IMR-90 (cell line): ENCODE measurements at regions not wholly inside any gene's neighbourhood (a gene's known extent, or its start where the extent isn't known, plus 50 kb on each side); places are given as distances from the start of the nearest gene placed in this dataset.

Experiments
- ATAC-seq: fragments of 200-7000 bp; cut with Tn5 transposase; 2 replicates; pipeline ENCODE4 v1.9.1; 2020; ENCODE audit warnings: low read depth, mild to moderate bottlenecking, moderate library complexity
- BruUV-seq: library from RNA; stranded (reverse); fragments of 400-500 nt; replicated peaks from 2 replicates; lab custom pipeline; 2021; lab: Mats Ljungman, UMichigan
- CTCF ChIA-PET: fragments of 300-600 bp; formaldehyde crosslinking; extraction: SDS; loops from one replicate; lab custom pipeline; 2021; ENCODE audit warnings: antibody characterized with exemption; lab: Yijun Ruan, JAX
- POLR2A ChIA-PET: fragments of 300-600 bp; sonication (Branson Sonifier 250); formaldehyde crosslinking; loops from one replicate; lab custom pipeline; 2022; ENCODE audit warnings: antibody characterized with exemption; ENCODE audit not compliant: unreplicated experiment; lab: Charles Lee
- DNase-seq: peaks from one replicate; pipeline ENCODE4 v3.0.0; 2013
- H2AFZ ChIP-seq: replicated peaks from 2 replicates; pipeline ENCODE3; 2013; ENCODE audit warnings: low read length, mild to moderate bottlenecking; ENCODE audit not compliant: poor library complexity
- H2AK5ac ChIP-seq: 2 replicates; pipeline ENCODE4 v1.6.1; 2013; ENCODE audit warnings: low read depth, low read length, inconsistent platforms
- H2AK9ac ChIP-seq: replicated peaks from 2 replicates; pipeline ENCODE3; 2013; ENCODE audit warnings: mild to moderate bottlenecking, low read depth, low read length, moderate library complexity; ENCODE audit not compliant: poor library complexity
- H2BK120ac ChIP-seq: 2 replicates; pipeline ENCODE4 v1.6.1; 2013; ENCODE audit warnings: low read depth, low read length, inconsistent platforms
- H2BK15ac ChIP-seq: 3 replicates; pipeline ENCODE4 v1.6.1; 2013; ENCODE audit warnings: low read depth, low read length, inconsistent platforms
- H2BK20ac ChIP-seq: 2 replicates; pipeline ENCODE4 v1.6.1; 2013; ENCODE audit warnings: low read depth, mild to moderate bottlenecking, inconsistent platforms, low read length, moderate library complexity
- H2BK5ac ChIP-seq: 2 replicates; pipeline ENCODE4 v1.6.1; 2013; ENCODE audit warnings: mild to moderate bottlenecking, low read depth, low read length, inconsistent platforms; ENCODE audit not compliant: poor library complexity, severe bottlenecking
- H3K14ac ChIP-seq: replicated peaks from 2 replicates; pipeline ENCODE4 v1.6.1; 2013; ENCODE audit warnings: low read depth, low read length, inconsistent platforms
- H3K18ac ChIP-seq: 2 replicates; pipeline ENCODE4 v1.6.1; 2013; ENCODE audit warnings: low read depth, low read length, control low read depth
- H3K23ac ChIP-seq: 2 replicates; pipeline ENCODE4 v1.6.1; 2013; ENCODE audit warnings: low read depth, low read length, inconsistent platforms
- H3K27ac ChIP-seq: 2 replicates; pipeline ENCODE4 v1.5.1; 2013; ENCODE audit warnings: mild to moderate bottlenecking, control low read depth, low read length; ENCODE audit not compliant: insufficient read depth
- H3K27me3 ChIP-seq: 2 replicates; pipeline ENCODE4 v1.6.1; 2013; ENCODE audit warnings: low read length; ENCODE audit not compliant: control insufficient read depth, insufficient read depth
- H3K36me3 ChIP-seq: 2 replicates; pipeline ENCODE4 v1.6.1; 2013; ENCODE audit warnings: low read length, mixed read lengths; ENCODE audit not compliant: control insufficient read depth, insufficient read depth
- H3K4ac ChIP-seq: 2 replicates; pipeline ENCODE4 v1.6.1; 2013; ENCODE audit warnings: low read depth, low read length, inconsistent platforms
- H3K4me1 ChIP-seq: 2 replicates; pipeline ENCODE4 v1.6.1; 2013; ENCODE audit warnings: low read length, mixed read lengths; ENCODE audit not compliant: control insufficient read depth, insufficient read depth
- H3K4me2 ChIP-seq: 2 replicates; pipeline ENCODE4 v1.6.1; 2013; ENCODE audit warnings: low read depth, mild to moderate bottlenecking, control low read depth, low read length, moderate library complexity
- H3K4me3 ChIP-seq: 2 replicates; pipeline ENCODE4 v1.5.1; 2013; ENCODE audit warnings: low read depth, mild to moderate bottlenecking, control low read depth, low read length, moderate library complexity; ENCODE audit not compliant: insufficient read depth
- H3K56ac ChIP-seq: 2 replicates; pipeline ENCODE4 v1.6.1; 2013; ENCODE audit warnings: low read length, inconsistent platforms; ENCODE audit not compliant: insufficient read depth; ENCODE audit errors: extremely low read depth
- H3K79me1 ChIP-seq, 2 experiments: 2 replicates each; pipeline ENCODE4 v1.6.1; 2013; ENCODE audit warnings: low read length in 2 of 2, inconsistent platforms in 1 of 2, low read depth in 1 of 2
- H3K9ac ChIP-seq: 2 replicates; pipeline ENCODE4 v1.6.1; 2013; ENCODE audit warnings: low read depth, low read length, control low read depth
- H3K9me1 ChIP-seq: 2 replicates; pipeline ENCODE4 v1.6.1; 2013; ENCODE audit warnings: low read length, inconsistent platforms; ENCODE audit not compliant: insufficient read depth
- H3K9me3 ChIP-seq: 2 replicates; pipeline ENCODE4 v1.6.1; 2013; ENCODE audit warnings: low read length; ENCODE audit not compliant: control insufficient read depth, insufficient read depth
- H4K20me1 ChIP-seq: 2 replicates; pipeline ENCODE4 v1.6.1; 2013; ENCODE audit warnings: low read length, inconsistent platforms; ENCODE audit not compliant: insufficient read depth
- H4K5ac ChIP-seq: 2 replicates; pipeline ENCODE4 v1.6.1; 2013; ENCODE audit warnings: mild to moderate bottlenecking, low read depth, low read length, control low read depth
- H4K8ac ChIP-seq, 2 experiments: 2 replicates each; pipeline ENCODE4 v1.6.1; 2013; ENCODE audit warnings: low read depth in 2 of 2, low read length in 2 of 2, control low read depth in 1 of 2, inconsistent platforms in 1 of 2
- H4K91ac ChIP-seq: 2 replicates; pipeline ENCODE4 v1.6.1; 2013; ENCODE audit warnings: low read depth, low read length, inconsistent platforms; ENCODE audit not compliant: insufficient read depth
- FOS ChIP-seq: fragments of 150-350 bp; IDR thresholded peaks from 2 replicates; pipeline ENCODE4 v1.6.1; 2016; ENCODE audit warnings: low read depth, low read length
- MAFK ChIP-seq: IDR thresholded peaks from 2 replicates; pipeline ENCODE4 v1.6.1; 2012; ENCODE audit warnings: low read depth, low read length, improper control_type of control experiment
- MXI1 ChIP-seq: IDR thresholded peaks from 2 replicates; pipeline ENCODE4 v1.6.1; 2012; ENCODE audit warnings: low read depth, mild to moderate bottlenecking, low read length, moderate library complexity, borderline replicate concordance
- SMC3 ChIP-seq: fragments of 150-350 bp; IDR thresholded peaks from 2 replicates; pipeline ENCODE4 v1.6.1; 2016; ENCODE audit warnings: low read depth, mild to moderate bottlenecking, antibody characterized with exemption, low read length, moderate library complexity
- WGBS, 2 experiments: methylation state at CpG; one replicate each; pipeline versions ENCODE4 v1.1.5 to v1.1.7; 2013; ENCODE audit warnings: missing lambda C conversion rate in 2 of 2; ENCODE audit not compliant: insufficient read length in 1 of 2; ENCODE audit errors: extremely low coverage in 2 of 2; 5-methylcytosine and 5-hydroxymethylcytosine counted together
- dilution Hi-C: fragments of 300-500 bp; cut with HindIII; formaldehyde crosslinking; loops from one replicate; pipeline ENCODE4 v1.14.3; 2018; ENCODE audit warnings: low sequenced_read_pairs; ENCODE audit not compliant: unreplicated experiment
- in situ Hi-C: fragments of 300-500 bp; cut with MboI; formaldehyde crosslinking; loops from 3 replicates; pipeline ENCODE4 v1.14.3; 2019; ENCODE audit warnings: low sequenced_read_pairs, inconsistent platforms, mixed read lengths
- intact Hi-C: fragments of 100-400 bp; cut with micrococcal nuclease; formaldehyde crosslinking; loops from 2 replicates; pipeline ENCODE4 v1.10.0; 2022

- WGBS, 2 experiments: no CpG with 5 or more reads among the region's 2 CpGs
- no peak overlapping the region for H2AFZ ChIP-seq
- ChIA-PET POLR2A (no interaction called here), CTCF (no interaction called here)
- no peaks in the 10 kb centered on the region for H3K9me1 ChIP-seq
- no peaks in the 10 kb centered on the region for H3K4me1 ChIP-seq
- in situ Hi-C loops (no loop called here), intact Hi-C loops (no loop called here), dilution Hi-C loops (no loop called here)
- H4K91ac ChIP-seq: no peak overlapping the region
- no peak overlapping the region for H2AK9ac ChIP-seq
- no peak overlapping the region for H3K56ac ChIP-seq
- TF ChIP-seq MXI1 (no peak), MAFK (no peak), FOS (no peak), SMC3 (no peak)
- DNase-seq: no peak
- H3K4me2 ChIP-seq: no peak overlapping the region
- H3K36me3 ChIP-seq: no peaks in the 10 kb centered on the region
- H2BK5ac ChIP-seq: no peak overlapping the region
- no peaks in the 10 kb centered on the region for H4K20me1 ChIP-seq
- H3K4me3 ChIP-seq: no peak overlapping the region
- no peak overlapping the region for H3K9ac ChIP-seq
- BruUV-seq: no TSS peak
- no peak for ATAC-seq
- H3K14ac ChIP-seq: no peak overlapping the region
- no peak overlapping the region for H4K8ac ChIP-seq
- no peak overlapping the region for H3K23ac ChIP-seq
- H2BK15ac ChIP-seq: no peak overlapping the region
- H2BK120ac ChIP-seq: no peak overlapping the region
- peaks cover 8% of the 10 kb centered on the region for H3K27me3 ChIP-seq
- H3K4ac ChIP-seq: no peak overlapping the region
- H2BK20ac ChIP-seq: no peak overlapping the region
- no peaks in the 10 kb centered on the region for H3K9me3 ChIP-seq
- H2AK5ac ChIP-seq: no peak overlapping the region
- no peak overlapping the region for H4K5ac ChIP-seq
- no peaks in the 10 kb centered on the region for H3K79me1 ChIP-seq
- H3K18ac ChIP-seq: no peak overlapping the region
- no peak overlapping the region for H3K27ac ChIP-seq
Observed at GRCh38 chr10:62650411-62650810, 154.1 kb upstream of the ADO start.
